ENCODE measurements at regions not wholly inside any gene's neighbourhood (a gene's known extent, or its start where the extent isn't known, plus 50 kb on each side); places are given as distances from the start of the nearest gene placed in this dataset.

DNA sequence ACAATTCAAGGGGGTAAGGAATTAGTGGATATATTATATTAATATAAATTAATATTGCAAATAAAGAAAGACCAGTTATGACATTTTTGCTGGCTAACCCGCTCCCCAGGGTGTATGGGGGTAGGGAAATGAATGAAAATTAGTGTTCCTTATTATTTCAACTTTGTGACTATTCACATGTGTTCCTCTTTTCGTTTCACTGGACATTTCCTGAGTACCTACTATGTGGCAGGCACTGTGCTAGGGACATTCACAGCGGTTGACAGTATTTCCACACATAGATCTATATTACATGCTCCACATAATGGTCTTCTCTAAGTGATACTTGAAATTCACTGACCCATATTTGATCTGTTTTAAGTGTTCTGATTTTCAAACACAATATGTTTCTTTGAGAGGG lies 129.8 kb upstream of the USP15 start:
- DNase-seq (ENCODE audit: low read depth), result no peak

DNA sequence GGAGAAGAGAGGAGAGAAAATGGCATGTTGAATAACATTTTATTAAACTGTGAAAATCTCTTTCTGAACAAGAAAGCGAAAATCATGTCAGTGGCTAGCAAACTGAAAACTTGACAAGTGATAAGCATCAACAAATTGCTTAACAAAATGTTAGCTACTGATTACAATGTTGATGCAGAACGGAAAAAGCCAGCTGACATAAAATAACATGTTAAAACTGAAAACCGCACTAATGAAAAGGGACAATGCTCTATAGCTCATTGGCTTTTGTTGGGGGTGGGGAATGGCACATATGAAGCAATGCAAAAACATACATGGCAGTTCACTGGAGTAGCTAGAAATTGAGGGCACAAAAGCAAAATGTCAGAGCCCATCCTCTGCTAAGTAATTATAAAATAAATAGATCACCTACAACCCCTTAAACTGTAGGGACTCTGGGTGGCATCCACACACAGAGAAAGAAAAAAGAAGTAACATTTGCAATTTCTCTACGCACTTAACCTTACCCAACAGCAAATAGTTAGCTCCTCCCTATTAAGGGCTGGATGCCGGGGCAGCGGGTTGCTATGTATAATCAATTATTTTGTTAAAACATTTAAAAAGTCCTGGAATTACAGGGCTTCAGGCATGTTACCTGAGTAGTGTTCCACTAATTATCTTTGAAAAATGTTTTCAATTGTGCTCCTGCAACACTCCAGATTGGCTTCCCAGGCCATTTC lies 129.2 kb upstream of the USP15 start:
- no peak for DNase-seq (ENCODE audit: low read depth)

DNA sequence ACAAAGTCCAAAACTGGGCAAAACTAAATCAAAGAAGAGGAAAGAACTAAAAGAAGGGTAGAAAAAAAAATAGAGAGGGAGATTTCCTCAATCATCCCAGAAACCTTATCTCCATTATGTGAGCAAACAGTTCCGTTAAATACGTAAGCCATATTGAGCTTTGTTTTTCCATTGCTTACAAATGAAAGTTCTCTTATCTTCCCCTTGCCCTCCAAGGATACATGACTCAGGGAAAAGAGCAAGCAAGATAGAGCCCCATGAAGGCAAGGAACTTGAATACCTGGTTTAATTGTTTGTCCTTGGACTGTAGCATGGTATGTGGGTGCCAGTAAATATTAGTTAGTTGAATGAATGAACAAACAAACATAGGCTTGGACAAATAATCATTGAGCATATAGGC lies 126.8 kb upstream of the USP15 start:
- DNase-seq (ENCODE audit: low read depth), result no peak

DNA sequence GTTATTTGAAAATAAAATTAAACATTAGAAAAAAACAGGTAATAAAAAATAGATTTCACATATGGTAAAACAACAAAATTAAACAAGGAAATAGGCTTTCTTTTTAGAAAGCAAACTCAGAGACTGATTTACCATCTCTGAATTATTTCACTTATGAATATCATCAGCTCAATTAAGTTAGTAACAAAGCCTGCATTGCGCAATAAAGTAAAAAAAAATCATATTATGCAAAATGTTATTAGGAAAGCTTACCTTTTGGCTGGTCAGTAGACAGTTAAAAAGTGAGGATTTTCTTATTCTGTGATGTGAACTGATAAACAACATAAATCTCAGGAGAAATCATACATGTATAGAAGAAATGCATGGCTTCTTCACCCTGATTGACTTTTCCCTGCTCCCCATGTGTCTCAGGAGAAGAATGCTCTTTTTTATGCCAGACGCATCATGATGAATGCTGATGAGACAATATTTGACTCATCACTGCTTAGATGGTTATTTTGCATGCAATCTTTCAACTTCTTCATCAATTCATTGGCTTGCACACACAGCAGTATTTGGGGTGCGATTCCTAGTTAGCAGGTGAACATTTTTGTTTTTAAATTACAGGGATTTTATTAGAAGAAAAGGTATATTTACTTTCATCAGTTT lies 124.5 kb upstream of the USP15 start:
- DNase-seq (ENCODE audit: low read depth), result no peak

DNA sequence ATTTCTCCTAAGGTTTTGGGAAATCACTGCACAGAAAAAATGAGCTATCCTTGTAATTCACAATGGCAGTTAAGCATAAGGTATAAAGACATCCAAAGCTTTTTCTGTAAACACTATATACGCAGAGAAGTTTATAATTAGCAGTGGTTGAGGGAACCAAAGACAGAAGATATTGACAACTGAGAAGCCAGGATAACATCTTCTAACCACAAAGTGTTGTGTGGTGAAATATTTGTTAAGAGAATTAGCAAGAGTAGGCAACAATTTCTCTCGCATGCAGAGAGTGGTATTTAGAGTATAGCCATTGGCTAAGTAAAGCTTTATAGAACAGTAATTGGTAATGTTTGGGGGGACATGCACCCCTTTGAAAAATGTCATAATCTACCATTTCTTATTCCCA lies 123.7 kb upstream of the USP15 start:
- no peak for DNase-seq (ENCODE audit: low read depth)

DNA sequence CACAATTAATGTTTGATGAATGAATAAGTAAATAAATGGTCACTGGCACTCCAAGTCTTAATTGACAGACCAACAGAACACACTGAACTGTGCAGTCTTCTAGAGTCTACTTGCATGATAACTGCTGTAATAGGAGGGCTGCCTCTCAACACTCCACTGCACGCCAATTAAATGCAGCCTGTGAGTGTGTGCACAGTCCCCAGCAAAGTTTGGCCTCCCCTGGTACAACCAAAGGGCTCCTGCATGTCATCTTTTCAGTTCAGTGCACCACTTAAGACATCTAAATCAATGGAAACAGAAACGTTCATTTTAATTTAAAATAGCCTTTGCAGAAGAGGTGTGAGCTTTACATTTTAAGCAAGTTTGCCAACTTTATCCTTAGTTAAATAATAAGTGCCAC lies 121.7 kb upstream of the USP15 start:
- DNase-seq (ENCODE audit: low read depth), result no peak

DNA sequence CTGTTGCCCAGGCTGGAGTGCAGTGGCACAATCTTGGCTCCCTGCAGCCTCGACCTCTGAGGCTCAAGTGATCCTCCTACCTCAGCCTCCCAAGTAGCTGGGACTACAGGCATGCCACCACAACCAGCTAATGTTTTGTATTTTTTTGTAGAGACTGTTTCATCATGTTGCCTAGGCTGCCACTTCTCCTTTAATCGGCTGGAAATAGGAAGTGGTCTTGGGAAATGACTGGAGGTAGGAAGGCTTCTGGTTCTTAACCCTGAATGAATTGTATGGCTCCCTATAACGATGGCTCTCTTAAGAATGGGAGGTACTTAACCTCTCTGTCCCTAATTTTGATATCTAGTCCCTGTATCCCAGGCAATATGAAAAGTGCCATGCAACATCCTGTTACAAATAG lies 113.9 kb upstream of the USP15 start:
- DNase-seq (ENCODE audit: low read depth), result no peak

DNA sequence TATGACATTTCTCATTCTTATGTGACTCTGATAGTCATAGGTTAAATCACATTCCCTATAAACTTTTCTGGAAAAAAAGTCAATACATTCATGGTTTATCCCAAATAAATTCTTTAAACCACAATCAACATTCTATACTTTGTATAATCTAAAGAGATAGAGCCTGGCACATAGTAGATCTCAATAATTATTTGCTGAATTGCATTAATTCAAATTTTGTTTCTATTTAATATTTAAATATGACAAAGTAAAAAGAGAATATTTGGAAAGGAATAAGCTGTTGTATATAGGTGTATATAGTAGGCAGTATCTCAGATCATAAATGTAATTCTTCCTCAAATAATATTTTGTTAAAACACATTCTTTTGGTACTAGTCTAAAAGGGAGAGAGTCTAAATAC lies 102.2 kb upstream of the USP15 start:
- no peak for DNase-seq (ENCODE audit: low read depth)

DNA sequence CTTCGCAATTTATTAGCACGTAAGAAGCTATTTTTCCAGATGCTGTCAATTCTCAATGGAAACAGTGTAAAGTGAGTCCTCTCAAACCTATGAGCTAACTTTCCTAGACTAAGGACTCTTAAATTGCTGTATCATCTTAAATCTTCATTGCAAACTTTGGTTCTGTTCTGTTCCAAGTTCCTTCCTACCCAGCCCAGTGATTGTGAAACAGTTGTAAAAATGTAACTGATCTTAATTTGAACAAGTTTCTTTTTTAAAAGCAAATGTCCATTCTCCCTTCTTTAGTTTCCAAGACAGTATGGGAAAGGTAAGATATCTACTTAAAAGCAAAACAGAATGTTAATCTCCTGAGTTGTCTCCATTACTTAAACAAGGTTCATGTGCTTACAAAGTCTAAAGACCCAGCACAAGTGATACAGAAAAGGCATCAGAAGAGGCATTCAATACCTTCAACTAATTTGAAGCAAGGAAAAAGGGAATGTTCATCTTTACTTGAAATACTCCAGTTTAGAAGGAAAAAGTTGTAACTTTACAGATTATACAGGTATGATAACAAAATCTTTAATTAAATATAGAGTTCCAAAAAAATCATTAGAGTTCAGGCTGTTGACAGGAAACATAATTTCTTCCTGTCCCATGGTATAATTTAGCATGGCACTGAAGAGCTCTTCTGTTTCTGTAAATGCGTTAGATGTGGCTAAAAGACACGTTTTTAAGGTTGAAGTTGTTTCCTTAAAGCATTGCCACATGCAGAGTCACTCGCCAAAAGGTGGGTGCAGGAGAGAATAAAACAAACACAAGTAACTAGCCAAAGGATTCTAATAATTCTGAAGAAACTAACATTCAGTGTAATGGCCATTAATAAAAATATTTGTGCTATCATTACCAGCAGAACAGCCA lies 101.5 kb upstream of the USP15 start:
- DNase-seq (ENCODE audit: low read depth), result no peak

DNA sequence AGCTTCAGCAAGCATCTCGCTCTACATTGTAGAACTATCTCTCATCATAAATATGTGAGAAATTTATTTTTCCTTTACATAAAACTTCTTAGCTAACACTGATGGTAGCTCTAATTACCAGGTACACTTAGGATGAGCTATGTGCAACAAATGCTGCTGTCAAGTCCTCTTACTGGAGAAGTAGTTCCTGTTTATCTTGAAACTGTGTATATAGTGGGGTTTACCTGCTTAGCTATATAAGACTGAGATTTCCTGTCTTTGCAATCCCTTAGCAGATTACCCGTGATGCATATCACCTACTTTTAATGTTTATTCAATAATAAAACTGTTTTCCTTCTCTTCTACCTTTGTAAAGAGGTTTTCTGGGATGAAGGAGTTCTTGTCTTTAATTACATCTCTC lies 98.0 kb upstream of the USP15 start:
- no peak for DNase-seq (ENCODE audit: low read depth)

DNA sequence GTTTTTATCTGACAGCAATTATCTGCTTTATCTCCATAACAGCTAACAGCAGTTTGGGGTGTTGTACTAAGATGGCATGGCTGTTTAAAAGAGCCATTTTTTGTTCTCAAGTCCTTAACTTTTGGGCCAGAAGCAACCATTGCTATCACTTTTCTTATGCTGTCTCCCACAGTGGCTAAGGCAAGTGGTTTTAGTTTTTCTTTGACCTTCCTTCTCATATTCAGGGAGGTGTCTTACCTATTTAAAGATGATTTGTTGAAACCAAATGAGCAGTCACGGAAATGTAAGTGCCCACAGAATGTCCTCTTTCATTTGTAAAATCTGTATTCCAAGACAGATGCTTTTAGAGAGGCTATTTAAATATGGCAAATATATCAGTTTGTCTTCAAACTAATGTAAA lies 96.8 kb upstream of the USP15 start:
- DNase-seq (ENCODE audit: low read depth), result no peak

DNA sequence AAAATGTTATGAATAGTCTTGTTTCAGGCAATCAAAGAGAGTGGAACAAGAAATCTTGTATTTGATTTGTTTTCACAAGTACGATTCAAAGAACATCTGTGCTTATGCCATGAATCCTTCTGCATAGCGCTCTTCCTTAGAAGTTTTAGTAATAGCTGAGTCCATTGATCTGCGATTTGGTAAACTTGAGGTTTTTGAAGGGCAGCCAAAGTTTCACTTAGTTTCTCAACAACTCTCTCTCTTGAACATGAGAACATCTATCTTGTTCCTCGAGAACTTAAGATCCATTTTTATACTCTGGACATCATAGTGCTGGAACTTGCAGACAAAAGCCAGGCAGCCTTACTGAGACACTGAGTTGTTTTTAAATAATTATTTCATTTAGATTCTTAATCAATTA lies 96.2 kb upstream of the USP15 start:
- no peak for DNase-seq (ENCODE audit: low read depth)

DNA sequence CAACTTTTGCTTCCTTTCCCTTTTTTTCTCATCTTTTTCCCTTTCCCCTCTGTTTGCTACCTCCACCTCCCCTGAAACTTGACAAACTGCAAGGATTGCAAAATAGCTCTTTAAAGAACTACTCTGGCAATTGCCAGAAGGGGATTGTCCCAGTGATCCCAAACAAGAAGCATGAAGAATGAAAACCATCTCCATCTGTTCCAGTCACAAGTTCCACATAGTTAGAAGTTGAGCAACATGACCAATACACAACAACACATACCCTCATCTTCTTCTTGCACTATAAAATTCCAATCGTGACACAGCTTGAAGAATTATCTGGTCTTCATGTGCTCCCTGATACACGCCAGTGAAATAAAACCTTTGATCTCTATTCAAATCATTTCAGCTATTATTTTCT lies 93.7 kb upstream of the USP15 start:
- no peak for DNase-seq (ENCODE audit: low read depth)

DNA sequence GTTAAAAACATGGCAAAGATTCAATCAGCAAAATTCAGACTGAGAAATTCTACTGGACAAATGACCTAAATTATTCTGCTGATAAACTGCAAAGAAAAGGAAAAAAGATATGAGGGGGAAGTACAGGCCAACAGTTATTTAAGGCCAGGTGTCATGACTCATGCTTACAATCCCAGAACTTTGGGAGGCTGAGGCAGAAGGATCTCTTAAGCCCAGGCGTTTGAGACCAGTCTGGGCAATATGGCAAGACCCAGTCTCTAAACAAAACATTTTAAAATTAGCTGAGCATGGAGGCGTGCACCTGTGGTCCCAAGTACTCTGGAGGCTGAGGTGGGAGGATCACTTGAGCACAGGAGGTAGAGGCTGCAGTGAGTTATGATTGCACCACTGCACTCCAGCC lies 91.8 kb upstream of the USP15 start:
- DNase-seq (ENCODE audit: low read depth), result no peak

DNA sequence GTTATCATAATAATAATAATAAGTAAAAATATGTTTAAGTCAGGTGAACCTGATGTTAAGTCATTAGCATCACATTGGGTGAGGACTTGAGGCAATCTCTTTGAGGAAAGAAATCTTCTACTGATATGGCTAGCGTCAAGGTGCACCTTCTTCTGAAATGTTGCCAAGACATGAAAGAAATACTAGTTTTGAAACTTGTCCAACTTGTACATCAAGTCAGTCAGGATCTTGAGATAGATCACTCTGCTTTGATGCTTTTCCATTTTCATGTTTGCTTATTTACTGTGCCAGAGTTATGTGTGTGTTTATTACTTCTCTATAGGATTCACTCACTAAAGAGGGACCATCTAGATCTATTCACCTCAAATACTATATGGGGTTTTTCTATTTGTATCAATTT lies 90.0 kb upstream of the USP15 start:
- no peak for DNase-seq (ENCODE audit: low read depth)

DNA sequence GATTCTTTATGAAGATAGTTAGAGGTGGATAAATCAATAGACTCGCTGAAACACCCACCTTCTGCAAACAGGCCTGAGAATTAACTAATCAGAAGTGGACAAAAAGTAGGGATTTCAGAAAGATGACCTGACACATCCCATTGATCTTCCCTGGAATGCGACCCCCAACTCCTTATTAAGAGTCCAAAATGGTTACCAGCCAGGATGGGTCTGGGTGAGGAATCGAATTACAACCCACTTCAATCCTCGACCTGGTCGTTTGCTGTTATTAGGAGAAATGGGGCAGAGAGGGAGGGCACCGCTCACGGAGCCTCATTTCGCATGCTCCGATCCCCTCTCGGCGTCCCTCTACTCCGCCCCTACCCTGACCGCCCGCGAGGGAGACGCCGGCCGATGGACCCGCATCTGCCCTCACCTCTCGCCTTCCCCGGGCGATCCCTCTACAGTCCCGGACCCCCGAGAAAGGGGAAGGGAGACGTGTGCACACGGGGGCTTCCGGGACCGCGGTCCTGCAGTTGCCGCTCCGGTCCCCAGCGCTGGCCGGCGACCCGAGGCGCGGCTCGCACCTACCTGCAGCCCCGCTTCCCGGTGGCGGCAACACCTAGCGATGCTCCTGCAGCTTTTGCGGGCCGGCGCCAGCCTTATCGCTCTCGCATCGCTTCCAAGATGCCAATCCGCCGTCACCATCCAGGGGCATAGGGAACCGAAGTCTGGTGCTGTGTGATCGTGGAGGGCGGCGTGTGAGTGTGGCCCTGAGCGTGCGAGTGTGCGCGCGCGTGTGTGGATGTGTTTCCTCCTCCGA lies 69.3 kb upstream of the USP15 start:
- DNase-seq (ENCODE audit: low read depth), result no peak

DNA sequence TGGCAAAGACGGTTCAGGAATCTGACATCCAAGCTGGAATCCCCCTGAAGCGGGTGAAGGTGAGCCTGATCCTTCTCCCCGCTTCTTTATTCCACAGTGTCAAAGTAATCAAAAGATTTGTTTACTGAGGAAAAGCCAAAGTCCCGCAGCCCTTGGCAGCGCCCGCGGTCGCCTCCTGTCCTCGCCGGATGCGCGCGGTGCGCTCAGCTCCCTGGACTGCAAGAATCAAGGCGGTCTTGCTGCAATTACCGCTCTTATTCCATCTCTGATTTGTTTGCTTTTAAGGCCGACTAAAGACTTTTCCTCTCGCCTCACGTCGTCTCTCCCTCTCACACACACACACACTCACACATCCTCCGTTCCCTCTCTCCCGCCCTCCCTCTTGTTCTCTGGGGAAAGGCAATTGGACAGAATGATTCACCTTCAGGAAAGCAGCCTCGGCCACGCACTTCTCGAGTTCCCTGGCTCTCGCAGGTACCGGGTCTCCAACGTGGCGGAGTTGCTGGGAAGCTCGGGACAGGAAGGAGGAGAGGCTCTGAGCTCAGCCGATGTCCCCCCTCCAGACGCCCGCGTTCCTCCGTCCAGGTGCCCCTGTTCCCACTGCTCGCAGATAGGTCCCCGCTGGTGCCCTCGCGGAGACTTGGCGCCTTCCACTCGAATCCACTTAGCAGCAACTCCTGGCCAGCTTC lies 68.6 kb upstream of the USP15 start:
- DNase-seq (ENCODE audit: low read depth), result no peak

DNA sequence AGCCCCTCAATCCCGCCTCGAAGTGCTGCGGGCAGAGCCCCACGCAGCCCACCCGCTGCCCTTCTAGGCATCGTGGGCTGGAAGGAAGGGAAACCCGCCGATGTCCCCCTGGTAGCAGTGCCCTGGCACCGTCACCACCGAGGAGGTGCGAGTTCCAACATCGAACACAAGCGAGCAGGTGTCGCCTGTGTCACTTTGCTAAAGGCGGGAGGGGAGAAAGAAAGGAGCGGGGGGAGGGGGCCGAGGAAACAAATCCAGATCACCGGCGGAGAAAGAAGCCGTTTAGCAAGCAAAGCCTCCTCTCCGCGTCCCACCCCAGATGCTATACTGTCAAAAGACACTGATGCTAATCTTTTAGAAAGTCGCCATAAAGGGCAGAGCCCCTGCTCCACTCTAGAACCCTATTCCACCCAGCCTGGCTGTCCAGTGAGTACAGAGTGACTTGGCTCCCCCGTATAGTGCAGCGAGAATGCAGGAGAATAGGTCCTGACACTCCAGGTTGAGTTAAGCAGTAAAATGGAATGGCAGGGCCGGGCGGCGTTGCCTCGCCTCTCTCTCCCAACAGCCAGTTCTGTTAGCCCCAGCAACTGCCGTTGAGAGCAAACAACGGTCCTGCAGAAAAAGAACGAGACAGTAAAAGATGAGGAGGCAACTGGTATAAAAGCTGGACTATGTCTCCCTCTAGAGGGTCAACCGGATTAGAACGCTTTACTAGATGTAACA lies 67.9 kb upstream of the USP15 start:
- no peak for DNase-seq (ENCODE audit: low read depth)

DNA sequence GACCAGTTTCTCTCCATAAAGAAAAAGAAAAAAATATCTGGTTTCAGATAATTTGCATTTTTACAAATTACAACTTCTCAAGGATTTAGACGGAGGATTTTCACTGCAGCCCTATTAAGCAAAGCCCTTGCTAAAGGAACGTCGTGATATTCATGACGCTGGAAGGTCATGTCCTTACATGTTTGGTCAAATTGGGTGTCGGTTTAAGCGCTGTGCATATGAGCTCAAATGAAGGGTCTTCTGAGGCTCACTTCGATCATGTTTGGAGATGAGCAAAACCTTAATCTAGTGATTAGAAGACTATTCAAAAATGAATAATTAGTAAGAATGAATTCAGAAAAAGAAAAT lies 67.3 kb upstream of the USP15 start:
- DNase-seq (ENCODE audit: low read depth), result no peak

DNA sequence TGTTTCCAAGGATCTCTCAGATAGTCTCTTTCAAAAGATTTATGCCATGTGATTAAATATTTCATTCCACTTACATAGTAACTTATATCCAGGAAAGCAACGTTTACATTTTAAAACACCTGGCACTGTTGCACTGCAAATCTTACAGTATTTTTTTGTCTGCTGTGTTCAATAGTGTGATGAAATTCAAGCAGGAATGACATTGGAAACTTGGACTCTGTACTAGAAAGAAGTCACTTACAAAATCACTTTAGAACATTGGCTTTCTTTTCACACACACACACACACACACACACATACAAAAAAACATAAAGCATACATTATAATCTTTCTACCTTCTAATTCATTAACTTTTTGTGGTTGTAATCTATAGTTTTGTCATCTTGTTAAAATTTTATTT lies 66.2 kb upstream of the USP15 start:
- no peak for DNase-seq (ENCODE audit: low read depth)

DNA sequence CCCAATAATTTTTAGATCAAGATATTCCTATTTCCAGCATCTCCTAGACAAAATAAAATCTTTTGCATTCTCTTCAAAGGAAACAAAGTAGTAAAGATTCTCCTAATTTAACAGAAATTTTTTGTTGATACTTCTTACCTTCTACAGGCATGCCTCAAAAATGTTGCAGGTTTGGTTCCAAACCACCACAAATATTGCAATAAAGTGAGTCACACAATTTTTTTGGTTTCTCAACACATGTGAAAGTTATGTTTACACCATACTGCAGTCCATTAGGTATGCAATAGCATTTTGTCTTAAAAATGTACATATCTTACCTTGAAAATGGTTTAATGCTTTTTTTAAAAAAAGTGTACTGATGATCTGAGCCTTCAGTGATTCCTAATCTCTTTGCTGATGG lies 65.6 kb upstream of the USP15 start:
- no peak for DNase-seq (ENCODE audit: low read depth)
